GM10266 (cell line): ENCODE measurements at regions not wholly inside any gene's neighbourhood (a gene's known extent, or its start where the extent isn't known, plus 50 kb on each side); places are given as distances from the start of the nearest gene placed in this dataset.

ENCODE experiments used
- DNase-seq: peaks from one replicate; pipeline ENCODE4 v3.0.0; 2012; ENCODE audit errors: extremely low spot score
- CTCF ChIP-seq: IDR thresholded peaks from 2 replicates; pipeline ENCODE4 v1.5.1; 2012; ENCODE audit warnings: mild to moderate bottlenecking, low read depth; ENCODE audit not compliant: control insufficient read depth, insufficient read depth; ENCODE audit errors: missing control alignments

GRCh38 chr6:113480616-113481015 lies 376.5 kb upstream of the MARCKS start:
- no peak for TF ChIP-seq CTCF
- DNase-seq = no peak

GRCh38 chr6:113481458-113481857 lies 375.7 kb upstream of the MARCKS start:
- TF ChIP-seq CTCF = no peak
- no peak for DNase-seq

- TF ChIP-seq CTCF = no peak
These were observed 375.2 kb upstream of the MARCKS start for GRCh38 chr6:113481910-113482309.

GRCh38 chr6:113482771-113483170 lies 374.4 kb upstream of the MARCKS start:
- no peak for TF ChIP-seq CTCF

More at GRCh38 chr6:113481910-113482309, 375.2 kb upstream of the MARCKS start:
- peak; percentile 15 for DNase-seq

GRCh38 chr6:113486199-113486598 lies 370.9 kb upstream of the MARCKS start:
- no peak for DNase-seq
- TF ChIP-seq CTCF = no peak

More at GRCh38 chr6:113482771-113483170, 374.4 kb upstream of the MARCKS start:
- no peak for DNase-seq

- no peak for TF ChIP-seq CTCF
- DNase-seq = no peak
These were observed 369.6 kb upstream of the MARCKS start for GRCh38 chr6:113487489-113488058.

- no peak for DNase-seq
- TF ChIP-seq CTCF = no peak
These were observed 369.1 kb upstream of the MARCKS start for GRCh38 chr6:113488061-113488460.
